Colon (tissue), 2 donors: ENCODE measurements at regions not wholly inside any gene's neighbourhood (a gene's known extent, or its start where the extent isn't known, plus 50 kb on each side); places are given as distances from the start of the nearest gene placed in this dataset.

Source experiments
- FAIRE-seq: peaks from 2 replicates; lab custom pipeline; 2012; peaks lifted over from hg19 to GRCh38; lab: Jason Lieb, UNC
- donor health status: control.
- donor health status: control.

GRCh38 chr14:85479306-85479705 is 50.6 kb upstream of the FLRT2 start:
- no peak for FAIRE-seq

- no peak for FAIRE-seq
Measured at GRCh38 chr14:85479771-85480170, 50.2 kb upstream of the FLRT2 start.
